ENCODE measurements at regions not wholly inside any gene's neighbourhood (a gene's known extent, or its start where the extent isn't known, plus 50 kb on each side); places are given as distances from the start of the nearest gene placed in this dataset.

DNA sequence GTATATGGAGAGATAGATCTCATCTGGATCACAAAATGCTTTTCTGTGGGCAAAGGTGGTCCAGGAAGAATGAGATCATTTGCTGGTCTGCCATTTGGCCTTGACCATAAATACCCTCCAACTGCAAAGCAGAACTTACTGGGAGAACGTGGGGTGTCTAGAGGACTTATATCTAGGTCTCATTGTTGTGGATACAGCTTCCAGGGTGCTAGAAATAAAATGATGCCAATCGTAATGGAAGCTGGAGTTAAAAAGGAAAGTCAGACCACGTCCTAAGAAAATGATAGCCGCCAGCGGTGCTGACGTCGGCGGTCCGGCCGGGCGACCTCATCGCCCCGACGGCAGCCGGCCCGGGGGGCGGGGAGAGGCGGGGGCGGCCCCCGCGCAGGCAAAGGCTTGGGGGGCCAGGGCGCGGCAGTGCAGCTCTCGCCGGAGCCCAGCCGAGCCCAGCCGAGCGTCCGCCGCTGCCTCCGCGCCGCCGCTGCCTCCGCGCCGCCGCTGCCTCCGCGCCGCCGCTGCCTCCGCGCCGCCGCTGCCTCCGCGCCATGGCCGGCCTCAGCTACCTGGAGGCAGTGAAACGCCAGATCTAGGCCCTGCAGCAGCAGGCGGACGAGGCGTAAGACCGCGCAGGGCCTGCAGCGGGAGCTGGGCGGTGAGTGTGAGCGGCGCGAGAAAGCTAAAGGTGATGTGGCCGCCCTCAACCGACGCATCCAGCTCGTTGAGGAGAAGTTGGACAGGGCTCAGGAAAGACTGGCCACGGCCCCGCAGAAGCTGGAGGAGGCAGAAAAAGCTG is 89.5 kb downstream of the EOMES start:
- Histone ChIP-seq H3K9me2 (ENCODE audit: insufficient read depth) (0 out of 2 replicates have a peak, but pooled peaks cover 5% of the 10 kb centered on the region), H3K9ac (ENCODE audit: low read length) (no peak overlapping the region), H3K36me3 (ENCODE audit: control insufficient read depth in 1 of 2, insufficient read depth in 2 of 2, low read length in 2 of 2) (no peaks in the 10 kb centered on the region), H3K79me2 (ENCODE audit: insufficient read depth, low read length) (no peaks in the 10 kb centered on the region), H3K4me1 (ENCODE audit: control insufficient read depth in 1 of 2, insufficient read depth in 2 of 2, low read length in 2 of 2) (no peaks in the 10 kb centered on the region), H2AFZ (ENCODE audit: low read depth, low read length, poor library complexity, severe bottlenecking) (no peak overlapping the region), H3K9me3 (ENCODE audit: control insufficient read depth in 1 of 2, insufficient read depth in 1 of 2, low read depth in 1 of 2, low read length in 2 of 2) (no peaks in the 10 kb centered on the region), H3K27ac (ENCODE audit: low read depth, low read length) (no peak overlapping the region), H4K20me1 (ENCODE audit: insufficient read depth) (no peaks in the 10 kb centered on the region), H3K4me3 (replicated peaks in 1 of 2; ENCODE audit: low read depth in 1 of 2, low read length in 2 of 2) (no peak overlapping the region), H3K27me3 (ENCODE audit: insufficient read depth, low read length) (no peaks in the 10 kb centered on the region), H3K4me2 (ENCODE audit: low read length) (no peak overlapping the region)
- POLR2A ChIA-PET, result no interaction called here
- TF ChIP-seq JUND (IDR thresholded peaks at IDR 0.05) (no peak), SRF (IDR thresholded peaks at IDR 0.05; ENCODE audit: low read depth) (no peak), SIN3A (IDR thresholded peaks at IDR 0.05; ENCODE audit: low read depth) (no peak), CBX3 (IDR thresholded peaks at IDR 0.05; ENCODE audit: low read depth) (no peak), ZNF274 (IDR thresholded peaks at IDR 0.05; ENCODE audit: low read depth, low read length) (no peak), EZH2phosphoT487 (IDR thresholded peaks at IDR 0.05; ENCODE audit: borderline replicate concordance) (no peak), CEBPB (IDR thresholded peaks at IDR 0.05; ENCODE audit: low read depth) (no peak), ZFX (IDR thresholded peaks at IDR 0.05) (no peak), TCF7L2 (IDR thresholded peaks at IDR 0.05; ENCODE audit: borderline replicate concordance, extremely low read depth, insufficient read depth, insufficient read length) (no peak)
- TF ChIP-seq, protein P1, sequence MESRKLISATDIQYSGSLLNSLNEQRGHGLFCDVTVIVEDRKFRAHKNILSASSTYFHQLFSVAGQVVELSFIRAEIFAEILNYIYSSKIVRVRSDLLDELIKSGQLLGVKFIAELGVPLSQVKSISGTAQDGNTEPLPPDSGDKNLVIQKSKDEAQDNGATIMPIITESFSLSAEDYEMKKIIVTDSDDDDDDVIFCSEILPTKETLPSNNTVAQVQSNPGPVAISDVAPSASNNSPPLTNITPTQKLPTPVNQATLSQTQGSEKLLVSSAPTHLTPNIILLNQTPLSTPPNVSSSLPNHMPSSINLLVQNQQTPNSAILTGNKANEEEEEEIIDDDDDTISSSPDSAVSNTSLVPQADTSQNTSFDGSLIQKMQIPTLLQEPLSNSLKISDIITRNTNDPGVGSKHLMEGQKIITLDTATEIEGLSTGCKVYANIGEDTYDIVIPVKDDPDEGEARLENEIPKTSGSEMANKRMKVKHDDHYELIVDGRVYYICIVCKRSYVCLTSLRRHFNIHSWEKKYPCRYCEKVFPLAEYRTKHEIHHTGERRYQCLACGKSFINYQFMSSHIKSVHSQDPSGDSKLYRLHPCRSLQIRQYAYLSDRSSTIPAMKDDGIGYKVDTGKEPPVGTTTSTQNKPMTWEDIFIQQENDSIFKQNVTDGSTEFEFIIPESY (IDR thresholded peaks at IDR 0.05; ENCODE audit: extremely low read depth, insufficient replicate concordance, low read length), result no peak
- TF ChIP-seq, protein P2, sequence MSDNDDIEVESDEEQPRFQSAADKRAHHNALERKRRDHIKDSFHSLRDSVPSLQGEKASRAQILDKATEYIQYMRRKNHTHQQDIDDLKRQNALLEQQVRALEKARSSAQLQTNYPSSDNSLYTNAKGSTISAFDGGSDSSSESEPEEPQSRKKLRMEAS (IDR thresholded peaks at IDR 0.05), result no peak
- TF ChIP-seq, protein P3, sequence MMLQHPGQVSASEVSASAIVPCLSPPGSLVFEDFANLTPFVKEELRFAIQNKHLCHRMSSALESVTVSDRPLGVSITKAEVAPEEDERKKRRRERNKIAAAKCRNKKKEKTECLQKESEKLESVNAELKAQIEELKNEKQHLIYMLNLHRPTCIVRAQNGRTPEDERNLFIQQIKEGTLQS (IDR thresholded peaks at IDR 0.05), result no peak
- ATAC-seq (no peak), DNase-seq (ENCODE audit: low read depth, low spot score) (no peak)
- CTCF ChIA-PET, result no interaction called here
- RAD21 ChIA-PET (ENCODE audit: low non-redundant PET in 1 of 2, low total read pairs in 2 of 2, uncharacterized antibody in 2 of 2, unreplicated experiment in 2 of 2), result no interaction called here
- no TSS peak for BruUV-seq (replicated peaks)
- intact Hi-C loops (cut with micrococcal nuclease), result no loop called here
